Right lobe of liver (tissue), 4 donors: ENCODE measurements at regions not wholly inside any gene's neighbourhood (a gene's known extent, or its start where the extent isn't known, plus 50 kb on each side); places are given as distances from the start of the nearest gene placed in this dataset.

Experiments used
- CTCF ChIP-seq, 4 donors: fragments of 200-600 bp in 3 of 4; fragments of 450-650 bp in 1 of 4; IDR thresholded peaks; one replicate each; pipeline versions ENCODE4 v1.5.1 to v1.8.0; 2016 to 2022; ENCODE audit warnings: antibody characterized with exemption in 4 of 4, mild to moderate bottlenecking in 2 of 4
- POLR2A ChIP-seq: fragments of 450-650 bp; IDR thresholded peaks from one replicate; pipeline ENCODE4 v1.6.1; 2017; ENCODE audit warnings: antibody characterized with exemption, mild to moderate bottlenecking
- donor health status: DM: no; HTN: no; CAD: no.
- donor health status: DM: no; HTN: no; CAD: no.
- donor health status: DM: no; HTN: yes; CAD: no.

DNA sequence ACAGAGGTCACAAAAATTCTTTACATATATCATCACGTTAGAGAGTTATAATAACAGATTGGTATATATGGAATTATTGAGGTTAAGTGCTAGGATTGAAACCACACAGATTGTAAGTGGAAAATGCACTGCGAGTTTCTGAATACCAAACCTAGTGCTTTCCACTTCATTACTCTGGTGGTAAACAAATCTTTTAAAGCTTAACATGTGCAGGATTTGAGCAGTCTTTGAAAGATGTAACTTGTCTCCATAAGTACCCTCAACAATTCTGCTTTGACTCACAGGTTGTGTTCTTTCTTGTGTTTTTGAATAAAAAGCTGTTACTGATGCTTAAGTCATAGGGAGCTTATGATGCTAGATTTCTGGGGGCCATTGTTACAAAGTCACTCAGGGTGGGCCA, 314.7 kb upstream of the DACH1 start:
- no peak for TF ChIP-seq POLR2A
- no peak for TF ChIP-seq CTCF (IDR thresholded peaks at IDR 0.05)
